Fibroblast of skin of back (primary cell): ENCODE measurements at regions not wholly inside any gene's neighbourhood (a gene's known extent, or its start where the extent isn't known, plus 50 kb on each side); places are given as distances from the start of the nearest gene placed in this dataset.
A peak's percentile ranks its signal among the peaks of the same experiment; 100 is the strongest.

Experiments used
- DNase-seq: peaks from one replicate; pipeline ENCODE4 v3.0.0-alpha.2; 2013

DNA sequence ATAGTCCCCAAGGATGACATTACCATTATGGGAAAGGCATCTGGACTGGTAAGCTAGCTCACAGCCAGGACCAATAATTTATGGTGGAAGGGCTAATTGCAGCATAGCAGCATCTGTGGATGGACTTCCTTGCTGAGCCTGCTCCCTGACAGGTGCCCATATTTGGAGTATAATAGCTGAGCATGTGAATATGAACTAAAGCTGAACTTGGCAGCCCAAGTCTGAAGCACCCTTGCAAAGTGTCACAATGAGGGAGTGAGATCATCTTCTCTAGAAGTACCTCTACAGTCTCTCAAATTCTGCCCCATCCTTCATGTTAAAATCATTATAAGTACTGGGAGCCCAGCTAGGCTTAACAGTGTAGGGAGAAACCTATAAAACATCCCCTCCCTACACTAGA lies 128.2 kb upstream of the INPP4B start:
- no peak for DNase-seq

DNA sequence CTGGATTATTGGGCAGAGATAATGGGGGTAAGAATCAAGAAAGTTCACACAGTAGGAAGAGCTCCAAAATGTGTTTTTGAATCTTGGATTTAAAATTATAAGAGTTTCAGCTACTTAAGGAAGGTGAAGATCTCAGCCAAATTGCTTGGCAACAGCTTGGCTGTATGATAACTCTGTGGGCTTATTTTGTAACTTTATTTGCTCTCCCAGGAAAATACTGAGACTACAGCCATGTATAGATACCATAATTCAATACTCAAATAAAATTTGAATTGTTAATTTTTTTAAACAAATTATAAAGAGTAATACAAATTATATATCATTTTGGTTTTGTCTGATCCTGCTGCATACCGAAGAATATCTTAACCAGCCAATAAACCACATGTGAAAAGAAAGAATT lies 129.5 kb upstream of the INPP4B start:
- no peak for DNase-seq

DNA sequence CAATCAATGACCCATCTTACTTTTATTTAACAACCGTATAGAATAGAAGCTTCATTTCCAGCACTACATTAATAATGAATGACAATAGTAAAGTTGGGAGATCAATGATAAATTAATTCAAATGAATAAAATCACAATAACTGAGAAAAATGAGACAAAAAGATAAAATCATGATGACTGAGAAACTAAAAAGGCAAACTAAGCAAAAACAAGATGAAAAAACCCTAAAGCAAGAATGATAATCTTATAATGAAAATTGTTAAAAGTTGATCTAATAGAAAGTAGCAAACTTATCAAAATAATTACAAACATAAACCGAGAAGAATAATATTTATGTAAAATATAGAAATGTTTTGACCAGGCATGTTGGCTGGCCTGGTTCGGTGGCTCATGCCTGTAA lies 130.4 kb upstream of the INPP4B start:
- no peak for DNase-seq

DNA sequence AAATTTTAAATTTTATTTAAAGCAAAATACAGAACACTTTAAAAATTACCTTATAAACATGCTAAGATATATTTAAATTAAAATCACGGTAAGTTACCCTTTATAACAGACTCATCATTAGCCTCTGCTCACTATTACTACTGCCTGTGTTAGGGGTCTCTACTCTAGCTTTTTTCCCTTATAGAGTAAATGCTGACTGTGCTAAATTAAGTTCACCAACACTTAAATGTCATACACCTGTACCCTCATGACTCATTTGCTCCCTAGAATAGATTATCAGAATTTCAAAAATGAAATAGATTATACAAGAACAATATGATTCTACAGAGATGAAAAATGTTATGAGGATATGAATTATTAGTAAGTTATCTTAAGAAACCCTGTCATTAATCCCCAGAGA lies 131.1 kb upstream of the INPP4B start:
- DNase-seq: no peak

DNA sequence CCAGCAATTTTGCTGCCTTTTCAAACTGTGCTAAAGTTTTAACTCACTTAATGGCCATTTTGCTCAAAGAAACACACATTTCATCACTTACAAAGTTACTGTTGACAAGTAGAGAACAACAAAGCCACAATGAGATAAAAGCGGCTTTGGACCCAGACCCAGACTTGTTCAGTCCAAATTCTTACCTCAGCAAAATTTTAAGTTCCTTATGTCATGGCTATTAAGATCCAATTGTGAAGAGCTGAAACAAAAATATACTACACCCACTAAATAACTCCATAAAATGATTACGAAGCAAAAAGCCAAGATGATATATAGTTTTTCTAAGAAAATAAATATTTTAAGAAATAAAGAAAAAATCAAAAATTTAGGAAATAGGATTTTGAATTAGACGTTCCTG lies 137.0 kb upstream of the INPP4B start:
- no peak for DNase-seq

DNA sequence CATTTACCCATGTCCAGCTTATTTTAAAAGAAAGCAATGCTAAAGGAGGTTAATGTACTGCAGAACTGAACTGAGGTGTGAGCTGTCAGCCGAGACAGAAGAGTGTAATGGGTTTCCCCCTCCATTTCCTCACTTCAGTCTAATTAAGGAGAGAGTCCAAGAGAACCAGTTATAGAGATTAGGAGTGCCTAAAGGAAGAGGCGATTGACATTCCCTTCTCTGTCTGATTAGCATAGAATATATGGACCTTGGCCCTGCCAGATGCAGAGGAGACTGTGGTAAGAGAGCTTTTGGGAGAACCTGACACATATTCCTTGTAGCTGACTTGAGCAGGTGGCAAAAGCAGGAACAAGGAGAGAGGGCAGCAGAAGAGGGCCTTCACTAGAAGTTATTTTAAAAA lies 137.5 kb upstream of the INPP4B start:
- no peak for DNase-seq

DNA sequence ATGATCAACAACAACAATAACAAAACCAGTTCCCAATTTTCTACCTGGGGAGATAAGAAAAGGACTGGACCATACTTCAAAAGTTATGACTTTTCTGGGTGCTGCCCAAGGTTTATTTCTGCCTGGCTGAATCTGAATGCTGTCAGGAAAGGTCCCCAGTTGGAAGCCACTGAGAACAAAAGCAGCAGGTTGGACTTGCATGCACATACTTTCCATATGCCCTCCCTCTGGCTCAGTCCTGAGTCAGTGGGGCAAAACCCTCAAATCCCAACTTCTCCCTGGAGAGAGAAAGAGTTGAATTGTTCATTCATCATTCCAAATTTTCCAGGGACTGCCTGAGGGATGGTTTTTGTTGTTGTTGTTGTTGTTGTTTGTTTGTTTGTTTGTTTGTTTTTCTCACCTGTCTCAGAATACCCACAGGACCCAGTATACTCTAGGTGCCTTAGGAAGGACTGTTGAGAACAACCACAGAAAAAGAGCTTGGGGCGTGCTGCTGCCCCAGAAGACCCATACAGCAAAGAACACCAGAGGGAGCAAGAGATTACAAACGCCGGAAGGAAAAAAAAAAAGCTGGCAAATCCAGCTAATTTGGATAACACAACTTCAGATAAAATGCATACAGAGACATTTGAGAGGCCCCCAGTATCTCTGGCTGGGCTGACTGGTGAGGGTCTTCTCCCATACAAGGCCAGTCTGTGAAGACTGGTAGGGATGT lies 138.9 kb upstream of the INPP4B start:
- peak; percentile 5 for DNase-seq

DNA sequence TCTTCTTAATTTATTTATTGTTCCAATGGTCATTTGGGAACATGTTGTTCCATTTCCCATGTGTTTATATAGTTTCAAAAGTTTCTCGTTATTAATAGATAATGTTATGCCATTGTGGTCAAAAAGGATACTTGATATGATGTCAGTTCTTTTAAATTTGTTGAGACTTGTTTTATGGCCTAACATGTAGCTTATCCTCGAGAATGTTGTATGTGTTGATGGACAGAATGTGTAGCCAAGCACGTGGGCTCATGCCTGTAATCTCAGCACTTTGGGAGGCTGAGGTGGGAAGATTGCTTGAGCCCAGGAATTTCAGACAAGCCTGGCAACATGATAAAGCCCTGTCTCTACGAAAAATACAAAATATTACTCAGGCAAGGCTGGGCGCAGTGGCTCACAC lies 168.5 kb upstream of the USP38 start:
- no peak for DNase-seq

DNA sequence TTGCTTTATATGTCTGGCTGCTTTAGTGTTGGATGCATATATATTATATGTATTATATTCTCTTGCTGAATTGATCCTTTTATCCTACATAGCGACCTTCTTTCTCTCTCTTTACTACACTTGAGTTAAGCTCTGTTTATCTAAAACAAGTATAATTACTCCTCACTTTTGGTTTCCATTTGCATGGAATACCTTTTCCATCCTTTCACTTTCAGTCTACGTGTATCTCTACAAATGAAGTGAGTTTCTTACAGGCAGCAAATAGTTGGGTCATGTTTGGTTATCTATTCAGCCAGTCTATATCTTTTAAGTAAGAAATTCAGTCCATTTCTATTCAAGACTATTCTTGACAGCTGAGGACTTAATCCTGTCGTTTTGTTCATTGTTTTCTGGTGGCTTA lies 167.5 kb upstream of the USP38 start:
- DNase-seq: no peak

DNA sequence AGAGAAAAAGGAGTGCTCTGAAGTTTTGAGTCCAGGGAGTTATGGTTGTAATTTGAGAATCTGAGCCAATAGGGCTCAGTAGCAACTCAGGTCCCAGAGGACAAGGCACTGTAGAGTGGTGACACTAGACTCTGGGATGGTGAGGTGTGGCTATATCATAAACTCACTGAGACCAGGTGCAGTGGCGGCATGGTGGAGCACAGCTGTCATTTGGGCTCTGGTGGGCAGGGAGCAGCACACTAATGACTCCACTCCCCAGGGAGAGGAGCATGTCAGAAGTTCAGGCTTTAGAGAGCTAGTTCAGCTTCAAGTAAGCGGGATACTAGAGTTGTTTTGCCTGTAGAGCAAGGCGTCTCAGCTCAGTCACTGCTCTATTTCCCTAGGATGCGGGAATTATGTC lies 165.4 kb upstream of the USP38 start:
- DNase-seq: no peak

DNA sequence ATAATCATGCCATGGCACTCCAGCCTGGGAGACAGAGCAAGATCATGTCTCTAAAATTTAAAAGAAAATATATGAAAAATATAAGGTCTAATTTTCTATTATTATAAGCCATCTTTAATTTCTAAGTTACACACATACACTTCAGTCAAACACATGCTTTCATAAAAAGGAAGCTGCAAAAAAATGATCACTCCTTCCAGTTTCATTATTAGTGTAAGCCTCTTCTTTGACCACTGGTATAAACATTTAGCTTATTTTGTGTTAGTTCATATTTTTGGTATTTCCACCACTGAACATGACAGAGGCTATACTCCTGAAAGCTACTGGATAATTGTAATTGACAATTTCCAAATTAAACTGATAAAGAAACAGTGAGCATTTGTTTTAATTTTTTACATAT lies 163.3 kb upstream of the USP38 start:
- no peak for DNase-seq

DNA sequence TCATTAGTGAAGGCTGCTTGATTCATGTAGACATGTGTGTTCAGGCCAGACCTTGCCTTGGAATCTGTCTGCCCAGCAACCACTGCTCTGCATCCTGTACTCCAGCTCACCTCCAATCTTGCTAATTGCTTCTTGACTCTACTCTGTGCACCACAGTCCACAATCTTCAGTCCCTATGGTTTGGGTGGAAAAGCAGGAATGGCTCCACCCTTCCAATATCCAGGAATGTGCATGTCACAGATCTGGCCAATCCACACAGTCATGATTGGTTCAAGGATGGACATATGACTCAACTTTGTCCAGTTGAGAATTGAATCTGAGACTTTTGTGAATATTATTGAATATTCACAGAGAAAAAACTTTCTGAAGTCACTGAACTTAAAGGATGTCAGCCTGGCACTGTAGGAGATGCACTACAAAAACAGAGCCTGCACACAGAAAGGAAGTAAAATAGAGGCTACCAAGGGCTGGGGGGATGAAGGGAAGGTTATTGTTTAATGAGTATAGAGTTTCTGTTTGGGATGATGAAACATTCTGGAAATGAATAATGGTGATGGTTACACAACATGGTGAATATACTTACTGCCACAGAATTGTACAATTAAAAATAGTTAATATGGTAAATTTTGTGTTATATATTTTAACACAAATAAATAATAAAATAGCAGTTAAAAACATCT lies 161.3 kb upstream of the USP38 start:
- peak; percentile 1 for DNase-seq

DNA sequence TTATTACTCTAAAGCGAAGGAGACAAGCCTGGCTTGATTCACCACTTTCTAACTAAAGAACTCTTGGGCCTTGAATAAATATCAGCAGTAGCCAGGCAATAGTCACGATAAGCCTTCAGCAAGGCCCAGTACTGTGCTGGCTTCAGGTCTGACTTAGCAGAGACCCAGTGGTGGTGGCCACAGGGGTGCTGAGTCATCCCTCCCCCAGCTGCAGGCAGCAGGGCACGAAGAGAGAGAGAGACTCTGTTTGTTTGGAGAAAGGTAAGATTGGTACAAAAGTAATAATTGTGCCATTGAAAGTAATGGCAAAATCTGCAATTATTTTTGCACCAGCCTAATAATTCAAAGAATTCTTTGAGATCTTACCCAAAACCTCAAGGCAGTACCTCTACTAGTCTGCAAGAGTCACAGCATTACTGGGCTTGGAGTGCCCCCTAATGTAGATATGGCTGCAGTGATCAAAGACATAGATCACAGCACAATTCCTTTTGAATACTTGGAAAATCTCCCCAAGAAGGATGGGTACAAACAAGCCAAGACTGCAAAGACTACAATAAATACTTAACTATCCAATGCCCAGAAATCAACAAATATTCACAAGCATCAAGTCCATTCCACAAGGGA lies 159.5 kb upstream of the USP38 start:
- peak; percentile 30 for DNase-seq

DNA sequence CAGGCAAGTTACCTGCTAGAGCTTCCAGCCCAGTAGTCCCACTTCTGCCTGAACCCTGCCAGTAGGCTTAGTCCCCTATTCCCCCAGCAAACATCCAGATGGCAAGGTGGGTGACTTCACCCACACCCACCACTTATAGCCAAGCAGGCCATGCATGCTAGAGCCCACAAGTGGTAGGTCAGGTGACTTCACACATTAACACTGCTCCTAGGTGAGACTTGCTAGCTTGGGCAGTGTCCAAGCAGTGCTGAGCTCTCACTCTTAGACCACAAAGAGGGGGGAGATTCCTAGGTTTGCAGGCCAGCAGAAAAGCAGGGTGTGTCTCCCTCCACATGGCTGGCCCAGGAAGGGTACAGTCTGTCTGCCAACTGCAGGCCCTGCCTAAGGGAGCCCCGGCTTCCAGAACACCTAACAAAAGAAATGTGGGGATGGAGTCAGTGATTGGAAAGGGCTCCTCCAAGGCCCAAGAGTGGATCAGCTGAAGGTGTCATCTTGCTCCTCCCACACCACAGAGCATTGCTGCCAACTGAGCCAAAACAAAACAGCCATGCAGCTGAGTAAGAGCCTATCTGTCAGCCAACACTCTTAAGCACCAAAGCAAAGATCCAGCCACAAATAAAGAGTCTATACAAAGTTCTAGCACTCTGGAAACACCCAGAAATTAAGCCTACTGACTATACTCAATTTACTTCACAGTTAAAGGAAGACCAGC lies 158.1 kb upstream of the USP38 start:
- DNase-seq: peak; percentile 1

DNA sequence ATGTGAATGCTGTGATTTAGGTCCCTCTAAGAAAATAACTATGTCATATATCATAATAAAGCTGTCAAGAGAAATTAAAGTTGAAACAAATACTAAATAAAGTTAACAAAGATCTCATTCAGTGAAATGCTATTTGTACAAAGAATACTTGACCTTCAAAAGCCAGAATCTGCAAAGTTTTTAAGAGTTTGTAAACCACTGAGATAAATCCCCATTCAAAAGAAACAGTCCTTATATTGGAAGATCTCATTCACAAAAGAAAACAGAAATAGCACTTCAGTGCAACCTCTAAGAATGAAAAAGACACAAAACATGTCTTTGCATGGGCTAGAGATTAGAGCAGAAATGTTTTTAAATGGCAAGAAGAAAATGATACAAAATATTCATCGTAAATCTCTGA lies 149.1 kb upstream of the USP38 start:
- no peak for DNase-seq

DNA sequence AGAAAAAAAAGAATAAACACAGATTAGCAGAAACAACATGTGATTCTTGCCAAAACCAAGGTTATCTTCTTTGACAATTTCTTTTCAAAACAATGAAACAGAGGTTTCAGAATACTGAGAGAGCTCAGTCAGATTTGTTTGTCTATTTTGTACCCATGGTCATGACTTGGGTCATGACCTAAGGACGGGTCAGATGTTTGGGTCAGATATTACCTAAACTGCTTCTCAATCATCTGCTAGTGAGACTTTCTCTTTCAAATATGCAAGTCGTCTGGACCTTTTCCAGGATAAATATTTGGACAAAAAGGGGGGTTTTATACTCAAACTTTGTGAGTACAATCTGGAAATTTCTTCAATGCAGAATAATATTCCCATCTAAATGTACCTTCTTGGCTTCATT lies 148.3 kb upstream of the USP38 start:
- DNase-seq: no peak

DNA sequence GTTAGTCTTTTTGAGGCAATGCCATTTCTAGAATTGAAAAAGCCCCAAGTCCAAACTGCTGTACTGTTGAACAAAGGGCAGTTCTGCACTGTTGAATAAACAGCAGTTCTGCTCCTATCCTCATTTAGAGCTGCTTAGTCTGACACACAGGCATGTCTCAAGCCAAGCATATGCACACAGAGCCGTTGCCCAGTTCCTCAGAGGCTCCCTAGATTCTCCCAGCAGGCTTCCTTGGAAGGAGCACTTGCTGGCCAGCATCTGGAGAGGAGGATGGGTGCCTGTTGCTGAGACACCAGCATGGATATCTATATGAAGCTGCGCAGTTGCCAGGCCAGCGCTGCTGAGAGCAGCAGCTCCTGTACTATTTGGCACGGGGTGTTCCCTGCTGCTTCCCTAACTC lies 138.3 kb upstream of the USP38 start:
- DNase-seq: no peak

DNA sequence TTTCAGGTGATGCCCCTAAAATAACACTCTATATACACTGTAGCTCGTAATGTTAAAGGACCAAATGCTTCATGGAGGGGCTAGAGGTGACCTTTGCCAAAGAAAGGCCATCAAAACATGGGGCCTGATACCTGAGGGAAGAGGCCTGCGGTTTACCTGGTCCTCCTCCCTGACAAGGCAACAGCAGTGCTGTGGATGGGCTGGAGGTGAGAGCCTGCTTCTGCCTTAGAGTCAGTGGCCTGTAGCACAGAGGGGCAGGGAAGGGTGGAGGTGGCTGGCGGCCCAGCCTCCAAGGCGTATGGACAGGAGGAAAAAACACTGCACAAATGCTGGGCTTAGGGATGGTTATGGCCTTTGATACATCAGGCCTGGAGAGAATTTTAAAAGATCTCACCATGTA lies 137.8 kb upstream of the USP38 start:
- DNase-seq: no peak

DNA sequence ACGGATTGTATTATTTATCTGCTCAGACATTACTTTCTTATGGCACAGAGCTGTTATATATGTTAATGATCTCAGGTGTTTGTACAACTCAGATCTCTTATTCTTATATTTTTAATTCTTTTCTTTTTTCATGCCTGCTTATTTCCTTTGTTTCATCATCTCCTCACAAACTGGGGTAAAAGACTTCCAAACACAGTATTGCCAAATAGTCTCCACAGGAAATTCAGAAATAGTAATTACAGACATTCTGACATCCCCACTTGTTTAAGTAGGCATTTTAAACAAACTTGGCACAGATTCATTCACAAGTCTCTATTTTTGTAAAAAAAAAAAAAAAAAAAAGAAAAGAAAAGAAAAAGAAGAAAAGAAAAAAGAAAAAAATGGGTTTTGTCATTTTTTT lies 129.7 kb upstream of the USP38 start:
- no peak for DNase-seq

DNA sequence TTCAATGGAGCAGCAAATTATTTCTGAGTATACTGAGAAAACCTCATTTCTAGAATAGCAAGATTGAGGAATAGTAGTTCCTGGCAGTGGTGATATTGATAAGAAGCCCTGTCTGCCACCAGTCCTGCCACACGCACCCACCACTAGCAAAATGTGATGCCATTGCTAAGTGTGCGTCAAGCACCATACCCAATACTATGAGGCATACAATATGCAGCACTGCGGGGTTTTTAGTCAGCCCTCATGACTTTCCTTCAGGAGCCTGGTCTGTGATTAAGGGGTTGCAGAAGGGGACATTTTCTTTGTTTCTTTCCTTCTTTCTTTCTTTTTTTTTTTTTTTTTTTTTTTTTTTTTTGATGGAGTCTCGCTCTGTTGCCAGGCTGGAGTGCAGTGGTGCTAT lies 128.7 kb upstream of the USP38 start:
- DNase-seq: no peak

DNA sequence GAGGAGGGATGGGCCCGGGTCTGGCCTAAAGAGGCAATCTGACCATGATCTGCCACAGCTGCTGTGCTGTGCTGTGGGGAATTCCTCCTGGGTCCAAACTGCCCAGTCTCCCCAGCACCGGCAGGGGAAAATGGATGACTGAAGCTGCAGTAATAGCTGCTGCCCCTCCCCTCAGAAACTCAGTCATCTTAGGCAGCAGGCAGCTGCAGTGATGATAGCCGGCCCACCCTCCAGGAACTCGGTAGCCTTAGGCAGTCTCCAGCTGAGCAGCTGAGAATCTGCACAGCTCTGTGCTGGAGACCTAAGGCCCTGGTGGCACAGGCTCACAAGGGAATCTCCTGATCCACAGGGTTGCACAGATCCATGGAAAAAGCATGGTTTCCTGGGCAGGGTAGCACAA lies 113.4 kb upstream of the USP38 start:
- DNase-seq: no peak

DNA sequence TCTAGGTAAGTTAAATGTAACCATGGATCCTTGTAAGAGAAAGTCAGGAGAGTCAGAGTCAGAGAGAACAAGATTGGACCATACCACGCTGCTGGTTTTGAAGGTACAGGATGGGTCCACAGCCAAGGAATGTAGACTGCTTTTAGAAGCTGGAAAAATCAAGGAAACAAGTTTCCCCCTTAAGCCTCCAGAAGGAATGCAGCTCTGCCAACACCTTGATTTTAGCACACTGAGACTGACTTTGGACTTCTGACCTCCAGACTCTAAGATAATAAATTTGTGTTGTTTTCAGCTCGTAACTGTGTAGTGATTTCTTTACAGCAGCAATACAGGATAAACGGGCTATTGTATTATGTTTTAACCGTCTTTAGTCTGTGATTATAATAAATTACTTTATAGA lies 108.0 kb upstream of the USP38 start:
- no peak for DNase-seq

DNA sequence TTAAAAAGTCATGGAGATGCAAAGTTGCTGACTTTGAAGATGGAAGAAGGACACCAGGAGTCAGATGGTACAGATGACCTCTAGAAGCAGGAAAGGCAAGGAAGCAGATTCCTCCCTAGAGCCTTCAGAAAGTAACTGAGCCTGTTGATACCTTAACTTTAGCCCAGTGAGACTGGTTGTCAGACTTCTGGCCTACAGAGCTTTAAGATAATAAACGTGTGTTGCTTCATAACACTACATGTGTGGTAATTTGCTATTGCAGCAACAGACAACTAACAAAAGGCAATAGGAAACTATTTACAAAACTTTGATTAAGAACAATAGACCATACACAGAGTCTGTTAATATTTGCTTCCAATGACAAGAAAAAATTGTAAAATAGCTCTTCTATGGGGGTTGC lies 102.0 kb upstream of the USP38 start:
- no peak for DNase-seq
